Thyroid gland (tissue), 4 donors: ENCODE measurements at regions not wholly inside any gene's neighbourhood (a gene's known extent, or its start where the extent isn't known, plus 50 kb on each side); places are given as distances from the start of the nearest gene placed in this dataset.

Experiments
- CTCF ChIP-seq, 6 experiments: fragments of 200-600 bp in 3 of 6; fragments of 450-650 bp in 3 of 6; sonication (generic) in 3 of 6; IDR thresholded peaks; one replicate each; pipeline ENCODE4 v1.5.1; 2016 to 2019; ENCODE audit warnings: antibody characterized with exemption in 6 of 6, mild to moderate bottlenecking in 2 of 6, inconsistent platforms in 1 of 6, moderate library complexity in 1 of 6
- POLR2A ChIP-seq, 2 donors: fragments of 450-650 bp; IDR thresholded peaks; one replicate each; pipeline ENCODE4 v1.6.1; 2017; ENCODE audit warnings: antibody characterized with exemption in 2 of 2, mild to moderate bottlenecking in 2 of 2, moderate library complexity in 1 of 2

- TF ChIP-seq CTCF (IDR thresholded peaks at IDR 0.05) (no peak), POLR2A (IDR thresholded peaks at IDR 0.05) (no peak)
These were observed 239.1 kb upstream of the AZI2 start for GRCh38 chr3:28587723-28588122.
